ENCODE measurements at regions not wholly inside any gene's neighbourhood (a gene's known extent, or its start where the extent isn't known, plus 50 kb on each side); places are given as distances from the start of the nearest gene placed in this dataset.

DNA sequence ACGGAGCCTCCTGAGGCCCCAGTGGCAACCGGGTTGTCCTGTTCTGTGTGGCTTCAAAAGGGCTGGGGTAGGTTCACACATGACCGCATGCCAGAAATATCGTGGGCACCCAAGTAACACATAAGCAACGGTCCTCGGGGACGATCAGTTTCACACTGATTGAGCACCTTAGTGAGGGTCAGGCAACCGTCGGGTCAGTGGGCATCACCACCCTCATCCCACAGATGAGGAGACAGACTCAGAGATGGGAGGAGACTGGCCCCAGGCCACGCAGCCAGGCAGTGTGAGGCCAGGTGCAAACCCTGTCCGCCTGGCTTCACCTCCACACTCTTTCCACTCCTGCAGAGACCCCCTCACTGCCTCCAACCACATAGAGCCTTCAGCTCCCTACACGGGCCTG, 309.8 kb downstream of the MATN1 start:
- no peak for TF ChIP-seq POLR2A (IDR thresholded peaks at IDR 0.05; ENCODE audit: borderline replicate concordance, extremely low read depth, insufficient read depth, insufficient read length)
- no peak for TF ChIP-seq EZH2 (IDR thresholded peaks at IDR 0.05)
- TF ChIP-seq JUND (IDR thresholded peaks at IDR 0.05), result no peak
- TF ChIP-seq, protein P1, sequence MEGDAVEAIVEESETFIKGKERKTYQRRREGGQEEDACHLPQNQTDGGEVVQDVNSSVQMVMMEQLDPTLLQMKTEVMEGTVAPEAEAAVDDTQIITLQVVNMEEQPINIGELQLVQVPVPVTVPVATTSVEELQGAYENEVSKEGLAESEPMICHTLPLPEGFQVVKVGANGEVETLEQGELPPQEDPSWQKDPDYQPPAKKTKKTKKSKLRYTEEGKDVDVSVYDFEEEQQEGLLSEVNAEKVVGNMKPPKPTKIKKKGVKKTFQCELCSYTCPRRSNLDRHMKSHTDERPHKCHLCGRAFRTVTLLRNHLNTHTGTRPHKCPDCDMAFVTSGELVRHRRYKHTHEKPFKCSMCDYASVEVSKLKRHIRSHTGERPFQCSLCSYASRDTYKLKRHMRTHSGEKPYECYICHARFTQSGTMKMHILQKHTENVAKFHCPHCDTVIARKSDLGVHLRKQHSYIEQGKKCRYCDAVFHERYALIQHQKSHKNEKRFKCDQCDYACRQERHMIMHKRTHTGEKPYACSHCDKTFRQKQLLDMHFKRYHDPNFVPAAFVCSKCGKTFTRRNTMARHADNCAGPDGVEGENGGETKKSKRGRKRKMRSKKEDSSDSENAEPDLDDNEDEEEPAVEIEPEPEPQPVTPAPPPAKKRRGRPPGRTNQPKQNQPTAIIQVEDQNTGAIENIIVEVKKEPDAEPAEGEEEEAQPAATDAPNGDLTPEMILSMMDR (IDR thresholded peaks at IDR 0.05 in 2 of 3, conservative IDR thresholded peaks at IDR 0.05 in 1 of 3; ENCODE audit: borderline replicate concordance in 1 of 3, insufficient read depth in 1 of 3, low read depth in 2 of 3, low read length in 2 of 3), result no peak

All from HCT116 (cell line).